IMR-90 (cell line): ENCODE measurements at regions not wholly inside any gene's neighbourhood (a gene's known extent, or its start where the extent isn't known, plus 50 kb on each side); places are given as distances from the start of the nearest gene placed in this dataset.

ENCODE experiments used
- ATAC-seq: fragments of 200-7000 bp; cut with Tn5 transposase; 2 replicates; pipeline ENCODE4 v1.9.1; 2020; ENCODE audit warnings: low read depth, mild to moderate bottlenecking, moderate library complexity
- BruUV-seq: library from RNA; stranded (reverse); fragments of 400-500 nt; replicated peaks from 2 replicates; lab custom pipeline; 2021; lab: Mats Ljungman, UMichigan
- CTCF ChIA-PET: fragments of 300-600 bp; formaldehyde crosslinking; extraction: SDS; loops from one replicate; lab custom pipeline; 2021; ENCODE audit warnings: antibody characterized with exemption; lab: Yijun Ruan, JAX
- POLR2A ChIA-PET: fragments of 300-600 bp; sonication (Branson Sonifier 250); formaldehyde crosslinking; loops from one replicate; lab custom pipeline; 2022; ENCODE audit warnings: antibody characterized with exemption; ENCODE audit not compliant: unreplicated experiment; lab: Charles Lee
- DNase-seq: peaks from one replicate; pipeline ENCODE4 v3.0.0; 2013
- H2AFZ ChIP-seq: replicated peaks from 2 replicates; pipeline ENCODE3; 2013; ENCODE audit warnings: low read length, mild to moderate bottlenecking; ENCODE audit not compliant: poor library complexity
- H2AK5ac ChIP-seq: 2 replicates; pipeline ENCODE4 v1.6.1; 2013; ENCODE audit warnings: low read depth, low read length, inconsistent platforms
- H2AK9ac ChIP-seq: replicated peaks from 2 replicates; pipeline ENCODE3; 2013; ENCODE audit warnings: mild to moderate bottlenecking, low read depth, low read length, moderate library complexity; ENCODE audit not compliant: poor library complexity
- H2BK120ac ChIP-seq: 2 replicates; pipeline ENCODE4 v1.6.1; 2013; ENCODE audit warnings: low read depth, low read length, inconsistent platforms
- H2BK15ac ChIP-seq: 3 replicates; pipeline ENCODE4 v1.6.1; 2013; ENCODE audit warnings: low read depth, low read length, inconsistent platforms
- H2BK20ac ChIP-seq: 2 replicates; pipeline ENCODE4 v1.6.1; 2013; ENCODE audit warnings: low read depth, mild to moderate bottlenecking, inconsistent platforms, low read length, moderate library complexity
- H2BK5ac ChIP-seq: 2 replicates; pipeline ENCODE4 v1.6.1; 2013; ENCODE audit warnings: mild to moderate bottlenecking, low read depth, low read length, inconsistent platforms; ENCODE audit not compliant: poor library complexity, severe bottlenecking
- H3K14ac ChIP-seq: replicated peaks from 2 replicates; pipeline ENCODE4 v1.6.1; 2013; ENCODE audit warnings: low read depth, low read length, inconsistent platforms
- H3K18ac ChIP-seq: 2 replicates; pipeline ENCODE4 v1.6.1; 2013; ENCODE audit warnings: low read depth, low read length, control low read depth
- H3K23ac ChIP-seq: 2 replicates; pipeline ENCODE4 v1.6.1; 2013; ENCODE audit warnings: low read depth, low read length, inconsistent platforms
- H3K27ac ChIP-seq: 2 replicates; pipeline ENCODE4 v1.5.1; 2013; ENCODE audit warnings: mild to moderate bottlenecking, control low read depth, low read length; ENCODE audit not compliant: insufficient read depth
- H3K27me3 ChIP-seq: 2 replicates; pipeline ENCODE4 v1.6.1; 2013; ENCODE audit warnings: low read length; ENCODE audit not compliant: control insufficient read depth, insufficient read depth
- H3K36me3 ChIP-seq: 2 replicates; pipeline ENCODE4 v1.6.1; 2013; ENCODE audit warnings: low read length, mixed read lengths; ENCODE audit not compliant: control insufficient read depth, insufficient read depth
- H3K4ac ChIP-seq: 2 replicates; pipeline ENCODE4 v1.6.1; 2013; ENCODE audit warnings: low read depth, low read length, inconsistent platforms
- H3K4me1 ChIP-seq: 2 replicates; pipeline ENCODE4 v1.6.1; 2013; ENCODE audit warnings: low read length, mixed read lengths; ENCODE audit not compliant: control insufficient read depth, insufficient read depth
- H3K4me2 ChIP-seq: 2 replicates; pipeline ENCODE4 v1.6.1; 2013; ENCODE audit warnings: low read depth, mild to moderate bottlenecking, control low read depth, low read length, moderate library complexity
- H3K4me3 ChIP-seq: 2 replicates; pipeline ENCODE4 v1.5.1; 2013; ENCODE audit warnings: low read depth, mild to moderate bottlenecking, control low read depth, low read length, moderate library complexity; ENCODE audit not compliant: insufficient read depth
- H3K56ac ChIP-seq: 2 replicates; pipeline ENCODE4 v1.6.1; 2013; ENCODE audit warnings: low read length, inconsistent platforms; ENCODE audit not compliant: insufficient read depth; ENCODE audit errors: extremely low read depth
- H3K79me1 ChIP-seq, 2 experiments: 2 replicates each; pipeline ENCODE4 v1.6.1; 2013; ENCODE audit warnings: low read length in 2 of 2, inconsistent platforms in 1 of 2, low read depth in 1 of 2
- H3K9ac ChIP-seq: 2 replicates; pipeline ENCODE4 v1.6.1; 2013; ENCODE audit warnings: low read depth, low read length, control low read depth
- H3K9me1 ChIP-seq: 2 replicates; pipeline ENCODE4 v1.6.1; 2013; ENCODE audit warnings: low read length, inconsistent platforms; ENCODE audit not compliant: insufficient read depth
- H3K9me3 ChIP-seq: 2 replicates; pipeline ENCODE4 v1.6.1; 2013; ENCODE audit warnings: low read length; ENCODE audit not compliant: control insufficient read depth, insufficient read depth
- H4K20me1 ChIP-seq: 2 replicates; pipeline ENCODE4 v1.6.1; 2013; ENCODE audit warnings: low read length, inconsistent platforms; ENCODE audit not compliant: insufficient read depth
- H4K5ac ChIP-seq: 2 replicates; pipeline ENCODE4 v1.6.1; 2013; ENCODE audit warnings: mild to moderate bottlenecking, low read depth, low read length, control low read depth
- H4K8ac ChIP-seq, 2 experiments: 2 replicates each; pipeline ENCODE4 v1.6.1; 2013; ENCODE audit warnings: low read depth in 2 of 2, low read length in 2 of 2, control low read depth in 1 of 2, inconsistent platforms in 1 of 2
- H4K91ac ChIP-seq: 2 replicates; pipeline ENCODE4 v1.6.1; 2013; ENCODE audit warnings: low read depth, low read length, inconsistent platforms; ENCODE audit not compliant: insufficient read depth
- BHLHE40 ChIP-seq: fragments of 150-350 bp; IDR thresholded peaks from 2 replicates; pipeline ENCODE4 v1.6.1; 2016; ENCODE audit warnings: mild to moderate bottlenecking, low read depth, low read length
- CEBPB ChIP-seq: IDR thresholded peaks from 2 replicates; pipeline ENCODE4 v1.6.1; 2012; ENCODE audit warnings: low read depth, low read length, improper control_type of control experiment
- CHD1 ChIP-seq: IDR thresholded peaks from 2 replicates; pipeline ENCODE4 v1.6.1; 2012; ENCODE audit warnings: low read depth, low read length, improper control_type of control experiment
- FOS ChIP-seq: fragments of 150-350 bp; IDR thresholded peaks from 2 replicates; pipeline ENCODE4 v1.6.1; 2016; ENCODE audit warnings: low read depth, low read length
- MAFK ChIP-seq: IDR thresholded peaks from 2 replicates; pipeline ENCODE4 v1.6.1; 2012; ENCODE audit warnings: low read depth, low read length, improper control_type of control experiment
- MAZ ChIP-seq: IDR thresholded peaks from 2 replicates; pipeline ENCODE4 v1.6.1; 2012; ENCODE audit warnings: low read depth, mild to moderate bottlenecking, low read length, improper control_type of control experiment, moderate library complexity, borderline replicate concordance
- MXI1 ChIP-seq: IDR thresholded peaks from 2 replicates; pipeline ENCODE4 v1.6.1; 2012; ENCODE audit warnings: low read depth, mild to moderate bottlenecking, low read length, moderate library complexity, borderline replicate concordance
- NFE2L2 ChIP-seq: fragments of 150-350 bp; IDR thresholded peaks from 2 replicates; pipeline ENCODE4 v1.6.1; 2016; ENCODE audit warnings: low read depth, mild to moderate bottlenecking, low read length
- POLR2A ChIP-seq: IDR thresholded peaks from 2 replicates; pipeline ENCODE4 v1.6.1; 2012; ENCODE audit warnings: mild to moderate bottlenecking, low read depth, low read length
- RAD21 ChIP-seq: IDR thresholded peaks from 2 replicates; pipeline ENCODE4 v1.6.1; 2012; ENCODE audit warnings: low read length, improper control_type of control experiment
- RCOR1 ChIP-seq: IDR thresholded peaks from 2 replicates; pipeline ENCODE4 v1.6.1; 2012; ENCODE audit warnings: mild to moderate bottlenecking, low read length, improper control_type of control experiment; ENCODE audit not compliant: insufficient replicate concordance
- RFX5 ChIP-seq: IDR thresholded peaks from 2 replicates; pipeline ENCODE4 v1.8.0; 2012; ENCODE audit warnings: low read depth, mild to moderate bottlenecking, low read length, moderate library complexity
- SMC3 ChIP-seq: fragments of 150-350 bp; IDR thresholded peaks from 2 replicates; pipeline ENCODE4 v1.6.1; 2016; ENCODE audit warnings: low read depth, mild to moderate bottlenecking, antibody characterized with exemption, low read length, moderate library complexity
- WGBS, 2 experiments: methylation state at CpG; one replicate each; pipeline versions ENCODE4 v1.1.5 to v1.1.7; 2013; ENCODE audit warnings: missing lambda C conversion rate in 2 of 2; ENCODE audit not compliant: insufficient read length in 1 of 2; ENCODE audit errors: extremely low coverage in 2 of 2; 5-methylcytosine and 5-hydroxymethylcytosine counted together
- dilution Hi-C: fragments of 300-500 bp; cut with HindIII; formaldehyde crosslinking; loops from one replicate; pipeline ENCODE4 v1.14.3; 2018; ENCODE audit warnings: low sequenced_read_pairs; ENCODE audit not compliant: unreplicated experiment
- in situ Hi-C: fragments of 300-500 bp; cut with MboI; formaldehyde crosslinking; loops from 3 replicates; pipeline ENCODE4 v1.14.3; 2019; ENCODE audit warnings: low sequenced_read_pairs, inconsistent platforms, mixed read lengths
- intact Hi-C: fragments of 100-400 bp; cut with micrococcal nuclease; formaldehyde crosslinking; loops from 2 replicates; pipeline ENCODE4 v1.10.0; 2022
- TF ChIP-seq, protein P1 (sequence below): fragments of 150-350 bp; IDR thresholded peaks from 2 replicates; pipeline ENCODE4 v1.6.1; 2017; ENCODE audit warnings: mild to moderate bottlenecking, antibody characterized with exemption, low read length, low read depth
- TF ChIP-seq, protein P2 (sequence below): conservative IDR thresholded peaks from 2 replicates; pipeline ENCODE4 v1.5.1; 2012; ENCODE audit warnings: mild to moderate bottlenecking, low read depth, low read length, improper control_type of control experiment
- TF ChIP-seq, protein P3 (sequence below): fragments of 150-350 bp; IDR thresholded peaks from 2 replicates; pipeline ENCODE4 v1.6.1; 2016; ENCODE audit warnings: low read depth, mild to moderate bottlenecking, low read length, moderate library complexity, borderline replicate concordance

DNA sequence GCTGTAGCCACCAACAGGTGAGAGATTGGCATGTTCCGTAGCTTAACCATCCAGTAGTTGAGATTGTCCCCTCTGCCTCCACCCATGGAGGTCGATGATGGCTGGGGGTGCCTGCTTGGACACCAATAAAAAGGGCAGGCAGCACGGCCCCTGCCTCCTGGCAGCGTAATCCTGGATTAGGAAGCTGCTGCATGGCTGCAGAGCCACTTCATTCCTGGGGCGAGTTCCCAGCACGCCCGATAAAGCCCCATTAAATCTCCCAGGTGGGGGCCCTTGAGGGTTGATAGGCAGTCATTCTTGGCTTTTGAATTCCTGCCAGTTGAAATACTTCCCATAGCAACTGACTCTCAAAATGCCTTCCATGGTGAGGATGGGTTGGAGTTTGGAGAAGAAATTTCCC lies 67.8 kb downstream of the PLXNA1 start:
- BruUV-seq = no TSS peak
- TF ChIP-seq RFX5 (no peak), SMC3 (no peak), FOS (no peak), BHLHE40 (no peak), RAD21 (no peak), MAZ (no peak), CEBPB (no peak), MXI1 (no peak), MAFK (no peak), CHD1 (no peak), POLR2A (no peak), NFE2L2 (no peak), RCOR1 (no peak)
- TF ChIP-seq, protein P1, sequence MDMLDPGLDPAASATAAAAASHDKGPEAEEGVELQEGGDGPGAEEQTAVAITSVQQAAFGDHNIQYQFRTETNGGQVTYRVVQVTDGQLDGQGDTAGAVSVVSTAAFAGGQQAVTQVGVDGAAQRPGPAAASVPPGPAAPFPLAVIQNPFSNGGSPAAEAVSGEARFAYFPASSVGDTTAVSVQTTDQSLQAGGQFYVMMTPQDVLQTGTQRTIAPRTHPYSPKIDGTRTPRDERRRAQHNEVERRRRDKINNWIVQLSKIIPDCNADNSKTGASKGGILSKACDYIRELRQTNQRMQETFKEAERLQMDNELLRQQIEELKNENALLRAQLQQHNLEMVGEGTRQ = no peak
- TF ChIP-seq, protein P2, sequence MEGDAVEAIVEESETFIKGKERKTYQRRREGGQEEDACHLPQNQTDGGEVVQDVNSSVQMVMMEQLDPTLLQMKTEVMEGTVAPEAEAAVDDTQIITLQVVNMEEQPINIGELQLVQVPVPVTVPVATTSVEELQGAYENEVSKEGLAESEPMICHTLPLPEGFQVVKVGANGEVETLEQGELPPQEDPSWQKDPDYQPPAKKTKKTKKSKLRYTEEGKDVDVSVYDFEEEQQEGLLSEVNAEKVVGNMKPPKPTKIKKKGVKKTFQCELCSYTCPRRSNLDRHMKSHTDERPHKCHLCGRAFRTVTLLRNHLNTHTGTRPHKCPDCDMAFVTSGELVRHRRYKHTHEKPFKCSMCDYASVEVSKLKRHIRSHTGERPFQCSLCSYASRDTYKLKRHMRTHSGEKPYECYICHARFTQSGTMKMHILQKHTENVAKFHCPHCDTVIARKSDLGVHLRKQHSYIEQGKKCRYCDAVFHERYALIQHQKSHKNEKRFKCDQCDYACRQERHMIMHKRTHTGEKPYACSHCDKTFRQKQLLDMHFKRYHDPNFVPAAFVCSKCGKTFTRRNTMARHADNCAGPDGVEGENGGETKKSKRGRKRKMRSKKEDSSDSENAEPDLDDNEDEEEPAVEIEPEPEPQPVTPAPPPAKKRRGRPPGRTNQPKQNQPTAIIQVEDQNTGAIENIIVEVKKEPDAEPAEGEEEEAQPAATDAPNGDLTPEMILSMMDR = no peak
- TF ChIP-seq, protein P3, sequence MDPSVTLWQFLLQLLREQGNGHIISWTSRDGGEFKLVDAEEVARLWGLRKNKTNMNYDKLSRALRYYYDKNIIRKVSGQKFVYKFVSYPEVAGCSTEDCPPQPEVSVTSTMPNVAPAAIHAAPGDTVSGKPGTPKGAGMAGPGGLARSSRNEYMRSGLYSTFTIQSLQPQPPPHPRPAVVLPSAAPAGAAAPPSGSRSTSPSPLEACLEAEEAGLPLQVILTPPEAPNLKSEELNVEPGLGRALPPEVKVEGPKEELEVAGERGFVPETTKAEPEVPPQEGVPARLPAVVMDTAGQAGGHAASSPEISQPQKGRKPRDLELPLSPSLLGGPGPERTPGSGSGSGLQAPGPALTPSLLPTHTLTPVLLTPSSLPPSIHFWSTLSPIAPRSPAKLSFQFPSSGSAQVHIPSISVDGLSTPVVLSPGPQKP = no peak
- Histone ChIP-seq H3K9me1 (no peaks in the 10 kb centered on the region), H3K4ac (no peak overlapping the region), H3K27me3 (peaks cover 7% of the 10 kb centered on the region), H4K5ac (no peak overlapping the region), H2AFZ (no peak overlapping the region), H4K8ac (no peak overlapping the region), H3K4me1 (no peaks in the 10 kb centered on the region), H3K36me3 (no peaks in the 10 kb centered on the region), H3K14ac (no peak overlapping the region), H3K23ac (no peak overlapping the region), H2BK15ac (no peak overlapping the region), H2BK5ac (no peak overlapping the region), H3K4me3 (no peak overlapping the region), H4K91ac (no peak overlapping the region), H3K56ac (no peak overlapping the region), H3K27ac (no peak overlapping the region), H3K4me2 (no peak overlapping the region), H2AK9ac (no peak overlapping the region), H2BK20ac (no peak overlapping the region), H3K18ac (no peak overlapping the region), H4K20me1 (no peaks in the 10 kb centered on the region), H3K9ac (no peak overlapping the region), H2AK5ac (no peak overlapping the region), H2BK120ac (no peak overlapping the region), H3K79me1 (no peaks in the 10 kb centered on the region), H3K9me3 (no peaks in the 10 kb centered on the region; the same call in 1 of the 2 replicates)
- ATAC-seq (no peak), DNase-seq (no peak)
- ChIA-PET POLR2A (no interaction called here), CTCF (no interaction called here)
- in situ Hi-C loops = no loop called here
- dilution Hi-C loops = no loop called here
- WGBS, 2 experiments = 50% methylated on average over 1 of the region's 7 CpGs; no CpG with 5 or more reads in 1 of the 2 experiments
- intact Hi-C loops = no loop called here
